ENCODE measurements at regions not wholly inside any gene's neighbourhood (a gene's known extent, or its start where the extent isn't known, plus 50 kb on each side); places are given as distances from the start of the nearest gene placed in this dataset.
"Not testable (repeated sequence)": the region's sequence is repeated elsewhere in the genome, so short reads cannot be mapped to it uniquely, and the experiment has no call there.

GRCh38 chr5:30455484-30455883 is 738.0 kb upstream of the CDH6 start:
- not testable (repeated sequence) for DNase-seq

GRCh38 chr5:30453168-30453567 is 740.3 kb upstream of the CDH6 start:
- DNase-seq: no peak

GRCh38 chr5:30450153-30450552 is 743.3 kb upstream of the CDH6 start:
- DNase-seq: no peak

GRCh38 chr5:30447431-30447830 is 746.1 kb upstream of the CDH6 start:
- no peak for DNase-seq

- no peak for DNase-seq
Observed at GRCh38 chr5:30446456-30446855, 747.0 kb upstream of the CDH6 start.

GRCh38 chr5:30438785-30439184 is 754.7 kb upstream of the CDH6 start:
- DNase-seq: no peak

- DNase-seq: peak; percentile 71
Observed at GRCh38 chr5:30436691-30437090, 756.8 kb upstream of the CDH6 start.

GRCh38 chr5:30428866-30429407 is 764.5 kb upstream of the CDH6 start:
- not testable (repeated sequence) for DNase-seq

GRCh38 chr5:30414078-30414477 is 779.4 kb upstream of the CDH6 start:
- no peak for DNase-seq

- DNase-seq: no peak
Observed at GRCh38 chr5:30413540-30413939, 779.9 kb upstream of the CDH6 start.

GRCh38 chr5:30405821-30406220 is 787.7 kb upstream of the CDH6 start:
- DNase-seq: no peak

GRCh38 chr5:30401479-30402058 is 791.9 kb upstream of the CDH6 start:
- DNase-seq: peak; percentile 0

- DNase-seq: no peak
Observed at GRCh38 chr5:30398423-30398822, 795.1 kb upstream of the CDH6 start.

- no peak for DNase-seq
Observed at GRCh38 chr5:30392897-30393296, 800.6 kb upstream of the CDH6 start.

GRCh38 chr5:30390095-30390494 is 803.4 kb upstream of the CDH6 start:
- no peak for DNase-seq

- no peak for DNase-seq
Observed at GRCh38 chr5:30387974-30388632, 805.4 kb upstream of the CDH6 start.

- DNase-seq: no peak
Observed at GRCh38 chr5:30385754-30386153, 807.7 kb upstream of the CDH6 start.

GRCh38 chr5:30384171-30384570 is 809.3 kb upstream of the CDH6 start:
- DNase-seq: no peak

- no peak for DNase-seq
Observed at GRCh38 chr5:30380228-30380627, 813.3 kb upstream of the CDH6 start.

GRCh38 chr5:30376848-30377247 is 816.6 kb upstream of the CDH6 start:
- no peak for DNase-seq

- no peak for DNase-seq
Observed at GRCh38 chr5:30368064-30368463, 825.4 kb upstream of the CDH6 start.

- DNase-seq: not testable (repeated sequence)
Observed at GRCh38 chr5:30365031-30365430, 828.5 kb upstream of the CDH6 start.

GRCh38 chr5:30357371-30357770 is 836.1 kb upstream of the CDH6 start:
- no peak for DNase-seq

GRCh38 chr5:30355675-30356074 is 837.8 kb upstream of the CDH6 start:
- no peak for DNase-seq

- DNase-seq: no peak
Observed at GRCh38 chr5:30347858-30348257, 845.6 kb upstream of the CDH6 start.
